ENCODE measurements at regions not wholly inside any gene's neighbourhood (a gene's known extent, or its start where the extent isn't known, plus 50 kb on each side); places are given as distances from the start of the nearest gene placed in this dataset.

DNA sequence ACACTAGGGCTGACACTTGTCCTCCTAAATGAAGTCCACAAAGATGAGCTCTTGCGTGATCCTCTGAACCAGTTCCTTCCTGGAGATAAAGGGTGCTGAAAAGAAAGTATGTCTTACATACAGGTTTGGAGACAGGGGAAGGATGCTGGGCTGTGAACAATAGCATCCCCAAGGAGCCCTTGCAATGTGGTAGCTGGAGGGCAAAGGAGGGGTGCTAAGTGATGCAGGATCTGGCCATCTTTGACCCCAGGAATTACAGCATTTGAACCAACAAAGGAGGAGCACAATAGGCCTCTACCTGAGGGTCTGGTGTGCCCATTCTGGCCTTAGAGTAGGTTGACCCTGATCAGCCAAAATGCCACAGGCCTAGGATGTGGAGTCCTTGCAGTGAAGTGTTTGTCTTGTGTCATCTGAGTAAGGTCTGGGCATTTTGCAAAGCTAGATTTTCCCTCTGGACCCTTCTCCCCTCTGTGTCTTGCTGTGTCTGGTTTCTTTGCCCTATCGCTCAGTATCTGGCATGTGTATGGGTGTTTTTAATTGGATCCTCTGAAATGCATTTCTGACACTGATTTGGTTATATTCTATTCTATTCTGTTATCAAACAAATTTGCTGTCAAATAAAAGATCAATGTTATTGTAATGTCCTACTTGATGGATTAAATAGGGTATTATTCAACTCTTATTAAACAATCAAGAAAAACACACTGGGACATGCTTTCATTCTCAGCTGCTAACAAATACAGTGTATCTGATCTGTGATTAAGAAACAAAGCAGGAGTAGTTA is 364.8 kb upstream of the MEIS1 start:
- peaks cover 13% of the 10 kb centered on the region for H3K4me1 ChIP-seq (ENCODE audit: control insufficient read depth, insufficient read depth, low read length)
- TF ChIP-seq, protein P1, sequence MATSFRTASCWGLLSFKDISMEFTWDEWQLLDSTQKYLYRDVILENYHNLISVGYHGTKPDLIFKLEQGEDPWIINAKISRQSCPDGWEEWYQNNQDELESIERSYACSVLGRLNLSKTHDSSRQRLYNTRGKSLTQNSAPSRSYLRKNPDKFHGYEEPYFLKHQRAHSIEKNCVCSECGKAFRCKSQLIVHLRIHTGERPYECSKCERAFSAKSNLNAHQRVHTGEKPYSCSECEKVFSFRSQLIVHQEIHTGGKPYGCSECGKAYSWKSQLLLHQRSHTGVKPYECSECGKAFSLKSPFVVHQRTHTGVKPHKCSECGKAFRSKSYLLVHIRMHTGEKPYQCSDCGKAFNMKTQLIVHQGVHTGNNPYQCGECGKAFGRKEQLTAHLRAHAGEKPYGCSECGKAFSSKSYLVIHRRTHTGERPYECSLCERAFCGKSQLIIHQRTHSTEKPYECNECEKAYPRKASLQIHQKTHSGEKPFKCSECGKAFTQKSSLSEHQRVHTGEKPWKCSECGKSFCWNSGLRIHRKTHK (tag by site-specific recombination; IDR thresholded peaks at IDR 0.05) = no peak
- TF ChIP-seq, protein P2, sequence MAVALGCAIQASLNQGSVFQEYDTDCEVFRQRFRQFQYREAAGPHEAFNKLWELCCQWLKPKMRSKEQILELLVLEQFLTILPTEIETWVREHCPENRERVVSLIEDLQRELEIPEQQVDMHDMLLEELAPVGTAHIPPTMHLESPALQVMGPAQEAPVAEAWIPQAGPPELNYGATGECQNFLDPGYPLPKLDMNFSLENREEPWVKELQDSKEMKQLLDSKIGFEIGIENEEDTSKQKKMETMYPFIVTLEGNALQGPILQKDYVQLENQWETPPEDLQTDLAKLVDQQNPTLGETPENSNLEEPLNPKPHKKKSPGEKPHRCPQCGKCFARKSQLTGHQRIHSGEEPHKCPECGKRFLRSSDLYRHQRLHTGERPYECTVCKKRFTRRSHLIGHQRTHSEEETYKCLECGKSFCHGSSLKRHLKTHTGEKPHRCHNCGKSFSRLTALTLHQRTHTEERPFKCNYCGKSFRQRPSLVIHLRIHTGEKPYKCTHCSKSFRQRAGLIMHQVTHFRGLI (tag by site-specific recombination; IDR thresholded peaks at IDR 0.05) = peak; percentile 12; the same call in 1 of the 2 replicates
- TF ChIP-seq ZNF19 (tag by site-specific recombination; IDR thresholded peaks at IDR 0.05; ENCODE audit: low read depth) = no peak
- no peaks in the 10 kb centered on the region for H3K36me3 ChIP-seq (ENCODE audit: control insufficient read depth in 2 of 2, insufficient read depth in 1 of 2, low read length in 2 of 2)
- H3K27ac ChIP-seq (ENCODE audit: extremely low read depth, low read depth, low read length) = peak overlapping the region; percentile 11; the same call in 1 of the 2 replicates
- ChIA-PET CTCF (no interaction called here), POLR2A (no interaction called here)
- H3K4me3 ChIP-seq (ENCODE audit: low read depth, low read length) = no peak overlapping the region
- H3K9me3 ChIP-seq (ENCODE audit: control insufficient read depth, insufficient read depth, low read depth, low read length) = no peaks in the 10 kb centered on the region

DNA sequence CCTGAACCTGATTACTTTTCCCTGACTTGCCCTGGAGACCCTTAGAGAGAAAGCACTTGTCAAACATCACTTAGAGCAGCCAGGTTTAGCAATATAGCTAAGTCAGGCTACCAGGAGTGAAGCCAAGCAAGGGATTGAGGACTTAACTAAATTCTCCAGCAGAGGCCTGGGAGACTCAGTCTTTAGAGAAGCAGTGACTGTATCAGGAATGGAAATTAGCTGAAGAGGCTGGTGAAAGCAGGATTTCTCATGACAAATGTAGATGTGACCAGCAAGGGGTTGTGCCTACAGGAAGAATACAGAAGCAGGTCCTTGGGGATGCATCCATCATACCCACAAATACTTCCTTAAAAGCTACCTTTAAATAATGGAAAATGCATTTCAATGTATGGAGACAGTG is 368.9 kb upstream of the MEIS1 start:
- POLR2A ChIA-PET = no interaction called here
- Histone ChIP-seq H3K4me1 (ENCODE audit: control insufficient read depth, insufficient read depth, low read length) (peaks cover 5% of the 10 kb centered on the region), H3K36me3 (ENCODE audit: control insufficient read depth in 2 of 2, insufficient read depth in 1 of 2, low read length in 2 of 2) (no peaks in the 10 kb centered on the region), H3K27ac (ENCODE audit: extremely low read depth, low read depth, low read length) (no peak overlapping the region), H3K4me3 (ENCODE audit: low read depth, low read length) (no peak overlapping the region), H3K9me3 (ENCODE audit: control insufficient read depth, insufficient read depth, low read depth, low read length) (no peaks in the 10 kb centered on the region)
- CTCF ChIA-PET = interaction anchor here (0.6 kb wide), 1 partner anchor 318 kb away, joined by 3 read pairs; no protein-coding TSS in a partner anchor
- no peak for TF ChIP-seq ZNF16 (tag by site-specific recombination; IDR thresholded peaks at IDR 0.05; ENCODE audit: low read depth)
- no peak for TF ChIP-seq ZNF585B (tag by site-specific recombination; IDR thresholded peaks at IDR 0.05)
- TF ChIP-seq ZNF426 (tag by site-specific recombination; IDR thresholded peaks at IDR 0.05) = no peak
- TF ChIP-seq ZNF623 (tag by site-specific recombination; IDR thresholded peaks at IDR 0.05) = no peak
- TF ChIP-seq KLF8 (tag by site-specific recombination; IDR thresholded peaks at IDR 0.05) = no peak
- TF ChIP-seq ZNF555 (tag by site-specific recombination; conservative IDR thresholded peaks at IDR 0.05) = no peak
- no peak for TF ChIP-seq ZBTB20 (tag by site-specific recombination; IDR thresholded peaks at IDR 0.05)
- no peak for TF ChIP-seq ZNF521 (tag by site-specific recombination; IDR thresholded peaks at IDR 0.05)
- TF ChIP-seq, protein P3, sequence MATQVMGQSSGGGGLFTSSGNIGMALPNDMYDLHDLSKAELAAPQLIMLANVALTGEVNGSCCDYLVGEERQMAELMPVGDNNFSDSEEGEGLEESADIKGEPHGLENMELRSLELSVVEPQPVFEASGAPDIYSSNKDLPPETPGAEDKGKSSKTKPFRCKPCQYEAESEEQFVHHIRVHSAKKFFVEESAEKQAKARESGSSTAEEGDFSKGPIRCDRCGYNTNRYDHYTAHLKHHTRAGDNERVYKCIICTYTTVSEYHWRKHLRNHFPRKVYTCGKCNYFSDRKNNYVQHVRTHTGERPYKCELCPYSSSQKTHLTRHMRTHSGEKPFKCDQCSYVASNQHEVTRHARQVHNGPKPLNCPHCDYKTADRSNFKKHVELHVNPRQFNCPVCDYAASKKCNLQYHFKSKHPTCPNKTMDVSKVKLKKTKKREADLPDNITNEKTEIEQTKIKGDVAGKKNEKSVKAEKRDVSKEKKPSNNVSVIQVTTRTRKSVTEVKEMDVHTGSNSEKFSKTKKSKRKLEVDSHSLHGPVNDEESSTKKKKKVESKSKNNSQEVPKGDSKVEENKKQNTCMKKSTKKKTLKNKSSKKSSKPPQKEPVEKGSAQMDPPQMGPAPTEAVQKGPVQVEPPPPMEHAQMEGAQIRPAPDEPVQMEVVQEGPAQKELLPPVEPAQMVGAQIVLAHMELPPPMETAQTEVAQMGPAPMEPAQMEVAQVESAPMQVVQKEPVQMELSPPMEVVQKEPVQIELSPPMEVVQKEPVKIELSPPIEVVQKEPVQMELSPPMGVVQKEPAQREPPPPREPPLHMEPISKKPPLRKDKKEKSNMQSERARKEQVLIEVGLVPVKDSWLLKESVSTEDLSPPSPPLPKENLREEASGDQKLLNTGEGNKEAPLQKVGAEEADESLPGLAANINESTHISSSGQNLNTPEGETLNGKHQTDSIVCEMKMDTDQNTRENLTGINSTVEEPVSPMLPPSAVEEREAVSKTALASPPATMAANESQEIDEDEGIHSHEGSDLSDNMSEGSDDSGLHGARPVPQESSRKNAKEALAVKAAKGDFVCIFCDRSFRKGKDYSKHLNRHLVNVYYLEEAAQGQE (tag by site-specific recombination; IDR thresholded peaks at IDR 0.05) = no peak
- no peak for TF ChIP-seq ZNF366 (tag by site-specific recombination; conservative IDR thresholded peaks at IDR 0.05)
- TF ChIP-seq ZNF169 (tag by site-specific recombination; IDR thresholded peaks at IDR 0.05) = no peak
- TF ChIP-seq ZNF629 (tag by site-specific recombination; IDR thresholded peaks at IDR 0.05) = no peak
- TF ChIP-seq ZNF311 (tag by site-specific recombination; IDR thresholded peaks at IDR 0.05; ENCODE audit: borderline replicate concordance) = no peak
- TF ChIP-seq MYNN (tag by site-specific recombination; IDR thresholded peaks at IDR 0.05; ENCODE audit: borderline replicate concordance) = no peak
- no peak for TF ChIP-seq KLF9 (tag by site-specific recombination; IDR thresholded peaks at IDR 0.05; ENCODE audit: low read depth)
- no peak for TF ChIP-seq ZNF776 (tag by site-specific recombination; IDR thresholded peaks at IDR 0.05; ENCODE audit: borderline replicate concordance)
- no peak for TF ChIP-seq MEIS1 (CRISPR knock-in tag; IDR thresholded peaks at IDR 0.05; ENCODE audit: borderline replicate concordance)
- TF ChIP-seq ZNF23 (tag by site-specific recombination; IDR thresholded peaks at IDR 0.05; ENCODE audit: borderline replicate concordance) = no peak
- TF ChIP-seq ZIC2 (tag by site-specific recombination; IDR thresholded peaks at IDR 0.05) = no peak
